ENCODE measurements at regions not wholly inside any gene's neighbourhood (a gene's known extent, or its start where the extent isn't known, plus 50 kb on each side); places are given as distances from the start of the nearest gene placed in this dataset.

GRCh38 chr18:40832362-40832761 is 1122.7 kb upstream of the PIK3C3 start:
- DNase-seq, result no peak

- DNase-seq, result no peak
Observed at GRCh38 chr18:40824291-40824690, 1130.7 kb upstream of the PIK3C3 start.

- DNase-seq, result no peak
Observed at GRCh38 chr18:40821596-40822243, 1133.3 kb upstream of the PIK3C3 start.

- DNase-seq, result no peak
Observed at GRCh38 chr18:40812981-40813515, 1142.0 kb upstream of the PIK3C3 start.

- no peak for DNase-seq
Observed at GRCh38 chr18:40810372-40810771, 1144.7 kb upstream of the PIK3C3 start.

GRCh38 chr18:40789286-40789685 is 1165.7 kb upstream of the PIK3C3 start:
- no peak for DNase-seq

GRCh38 chr18:40782453-40783130 is 1172.4 kb upstream of the PIK3C3 start:
- DNase-seq, result no peak

- DNase-seq, result no peak
Observed at GRCh38 chr18:40769786-40770185, 1185.2 kb upstream of the PIK3C3 start.

- no peak for DNase-seq
Observed at GRCh38 chr18:40760251-40760650, 1194.8 kb upstream of the PIK3C3 start.

- DNase-seq, result no peak
Observed at GRCh38 chr18:40754477-40754876, 1200.6 kb upstream of the PIK3C3 start.

- no peak for DNase-seq
Observed at GRCh38 chr18:40752316-40752715, 1202.7 kb upstream of the PIK3C3 start.

GRCh38 chr18:40751186-40751585 is 1203.8 kb upstream of the PIK3C3 start:
- DNase-seq, result no peak

GRCh38 chr18:40739029-40739428 is 1216.0 kb upstream of the PIK3C3 start:
- no peak for DNase-seq

GRCh38 chr18:40738321-40738880 is 1216.6 kb upstream of the PIK3C3 start:
- no peak for DNase-seq

GRCh38 chr18:40708726-40709125 is 1246.3 kb upstream of the PIK3C3 start:
- DNase-seq, result no peak

GRCh38 chr18:40707797-40708196 is 1247.2 kb upstream of the PIK3C3 start:
- DNase-seq, result no peak

GRCh38 chr18:40698129-40698528 is 1256.9 kb upstream of the PIK3C3 start:
- no peak for DNase-seq

- DNase-seq, result no peak
Observed at GRCh38 chr18:40695526-40695925, 1259.5 kb upstream of the PIK3C3 start.

- DNase-seq, result no peak
Observed at GRCh38 chr18:40692871-40693270, 1262.2 kb upstream of the PIK3C3 start.

GRCh38 chr18:40690062-40690461 is 1265.0 kb upstream of the PIK3C3 start:
- no peak for DNase-seq

- no peak for DNase-seq
Observed at GRCh38 chr18:40687399-40687798, 1267.6 kb upstream of the PIK3C3 start.

- DNase-seq, result no peak
Observed at GRCh38 chr18:40686836-40687235, 1268.2 kb upstream of the PIK3C3 start.

- no peak for DNase-seq
Observed at GRCh38 chr18:40685219-40685618, 1269.8 kb upstream of the PIK3C3 start.
